Cardiac muscle cell (in vitro differentiated cells and primary cell): ENCODE measurements at regions not wholly inside any gene's neighbourhood (a gene's known extent, or its start where the extent isn't known, plus 50 kb on each side); places are given as distances from the start of the nearest gene placed in this dataset.

ENCODE experiments used
- DNase-seq, 2 donors: peaks; one replicate each; pipeline versions ENCODE4 v3.0.0 to v3.0.0-alpha.2; 2010 to 2017; ENCODE audit warnings: low read depth in 1 of 2, low spot score in 1 of 2
- H3K27ac ChIP-seq: fragments of 200-600 bp; sonication (generic); 2 replicates; pipeline ENCODE4 v1.5.1; 2016
- H3K27me3 ChIP-seq: fragments of 200-600 bp; sonication (generic); 2 replicates; pipeline ENCODE4 v1.6.0; 2016; ENCODE audit warnings: control low read depth
- H3K36me3 ChIP-seq: fragments of 200-600 bp; sonication (generic); 2 replicates; pipeline ENCODE4 v1.5.1; 2016; ENCODE audit warnings: control low read depth
- H3K4me1 ChIP-seq: fragments of 200-600 bp; sonication (generic); 2 replicates; pipeline ENCODE4 v1.8.1; 2017; ENCODE audit warnings: low read depth, mild to moderate bottlenecking, mixed run types
- H3K4me3 ChIP-seq: fragments of 200-600 bp; sonication (generic); 2 replicates; pipeline ENCODE4 v1.5.1; 2016; ENCODE audit warnings: mild to moderate bottlenecking
- H3K9me3 ChIP-seq: fragments of 200-600 bp; sonication (generic); 2 replicates; pipeline ENCODE4 v1.5.1; 2017; ENCODE audit warnings: low read depth, mild to moderate bottlenecking, control low read depth
- TF ChIP-seq, protein P1 (sequence below): IDR thresholded peaks from 2 replicates; pipeline ENCODE4 v1.5.1; 2012; ENCODE audit warnings: low read depth, mild to moderate bottlenecking, low read length

DNA sequence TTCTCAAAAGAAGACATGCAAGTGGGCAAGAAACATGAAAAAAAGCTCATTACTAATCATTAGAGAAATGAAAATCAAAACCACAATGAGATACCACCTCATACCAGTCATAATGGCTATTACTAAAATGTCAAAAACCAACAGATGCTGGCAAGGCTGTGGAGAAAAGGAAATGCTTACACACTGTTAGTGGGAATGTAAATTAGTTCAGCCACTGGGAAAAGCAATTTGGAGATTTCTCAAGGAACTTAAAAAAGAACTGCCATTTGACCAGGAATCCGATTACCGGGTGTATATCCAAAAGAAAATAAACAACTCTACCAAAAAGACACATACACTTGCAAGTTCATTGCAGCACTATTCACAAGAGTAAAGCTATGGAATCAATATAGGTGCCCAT, 595.4 kb upstream of the RIOK2 start:
- no peak overlapping the region for H3K4me3 ChIP-seq
- TF ChIP-seq, protein P1, sequence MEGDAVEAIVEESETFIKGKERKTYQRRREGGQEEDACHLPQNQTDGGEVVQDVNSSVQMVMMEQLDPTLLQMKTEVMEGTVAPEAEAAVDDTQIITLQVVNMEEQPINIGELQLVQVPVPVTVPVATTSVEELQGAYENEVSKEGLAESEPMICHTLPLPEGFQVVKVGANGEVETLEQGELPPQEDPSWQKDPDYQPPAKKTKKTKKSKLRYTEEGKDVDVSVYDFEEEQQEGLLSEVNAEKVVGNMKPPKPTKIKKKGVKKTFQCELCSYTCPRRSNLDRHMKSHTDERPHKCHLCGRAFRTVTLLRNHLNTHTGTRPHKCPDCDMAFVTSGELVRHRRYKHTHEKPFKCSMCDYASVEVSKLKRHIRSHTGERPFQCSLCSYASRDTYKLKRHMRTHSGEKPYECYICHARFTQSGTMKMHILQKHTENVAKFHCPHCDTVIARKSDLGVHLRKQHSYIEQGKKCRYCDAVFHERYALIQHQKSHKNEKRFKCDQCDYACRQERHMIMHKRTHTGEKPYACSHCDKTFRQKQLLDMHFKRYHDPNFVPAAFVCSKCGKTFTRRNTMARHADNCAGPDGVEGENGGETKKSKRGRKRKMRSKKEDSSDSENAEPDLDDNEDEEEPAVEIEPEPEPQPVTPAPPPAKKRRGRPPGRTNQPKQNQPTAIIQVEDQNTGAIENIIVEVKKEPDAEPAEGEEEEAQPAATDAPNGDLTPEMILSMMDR: no peak
- no peak for DNase-seq
- no peak overlapping the region for H3K27ac ChIP-seq
- H3K36me3 ChIP-seq: no peaks in the 10 kb centered on the region
- no peaks in the 10 kb centered on the region for H3K27me3 ChIP-seq
- H3K4me1 ChIP-seq: no peaks in the 10 kb centered on the region
- H3K9me3 ChIP-seq: no peaks in the 10 kb centered on the region

DNA sequence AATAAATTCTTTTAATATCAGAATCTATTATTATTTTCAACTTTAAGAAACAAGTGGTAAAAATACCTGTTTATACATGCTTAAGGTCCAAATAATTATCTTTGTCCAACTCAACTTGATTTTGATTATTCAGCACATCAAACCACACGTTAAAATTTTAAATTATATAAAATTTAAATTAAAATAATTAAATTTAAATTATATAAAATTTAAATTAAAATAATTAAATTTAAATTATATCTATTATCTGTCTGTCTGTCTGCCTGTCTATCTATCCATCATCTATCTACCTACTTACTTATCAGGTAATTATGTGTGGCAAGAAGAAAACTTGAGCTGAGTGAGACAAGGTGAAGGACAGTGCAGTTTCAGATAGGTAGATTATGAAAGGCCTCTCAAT, 605.3 kb upstream of the RIOK2 start:
- TF ChIP-seq, protein P1: no peak
- no peaks in the 10 kb centered on the region for H3K9me3 ChIP-seq
- H3K4me1 ChIP-seq: no peaks in the 10 kb centered on the region
- H3K27me3 ChIP-seq: no peaks in the 10 kb centered on the region
- H3K27ac ChIP-seq: no peak overlapping the region
- H3K36me3 ChIP-seq: no peaks in the 10 kb centered on the region
- no peak overlapping the region for H3K4me3 ChIP-seq
- no peak for DNase-seq

GRCh38 chr5:97797994-97798451, 615.0 kb upstream of the RIOK2 start:
- H3K27ac ChIP-seq: no peak overlapping the region
- H3K9me3 ChIP-seq: no peaks in the 10 kb centered on the region
- H3K36me3 ChIP-seq: no peaks in the 10 kb centered on the region
- no peaks in the 10 kb centered on the region for H3K4me1 ChIP-seq
- no peak overlapping the region for H3K4me3 ChIP-seq
- TF ChIP-seq, protein P1: no peak
- no peaks in the 10 kb centered on the region for H3K27me3 ChIP-seq
- DNase-seq: peak in 1 of 2 donors; percentile 51

DNA sequence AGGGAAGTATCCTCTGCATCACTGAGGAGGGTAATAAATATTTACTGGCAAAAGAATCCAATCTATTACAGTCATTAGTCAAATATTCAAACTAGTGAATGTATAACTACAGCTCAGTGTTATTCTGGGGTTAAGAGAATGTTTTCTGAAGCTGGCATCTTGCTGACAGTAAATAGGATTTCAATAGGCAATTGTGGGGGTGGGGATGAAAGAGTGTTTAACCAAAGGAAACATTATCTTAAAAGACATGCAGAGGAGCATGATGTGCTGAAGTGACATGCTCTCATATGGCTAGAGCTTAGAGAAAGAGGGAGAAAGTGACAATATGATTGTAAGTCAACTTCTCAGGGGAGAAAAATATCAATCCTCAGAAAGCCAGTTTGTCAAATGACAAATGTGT, 618.4 kb upstream of the RIOK2 start:
- no peaks in the 10 kb centered on the region for H3K4me1 ChIP-seq
- no peak overlapping the region for H3K4me3 ChIP-seq
- H3K27me3 ChIP-seq: no peaks in the 10 kb centered on the region
- no peaks in the 10 kb centered on the region for H3K36me3 ChIP-seq
- no peak overlapping the region for H3K27ac ChIP-seq
- no peaks in the 10 kb centered on the region for H3K9me3 ChIP-seq
- TF ChIP-seq, protein P1: no peak
- DNase-seq: no peak

- DNase-seq: no peak
- Histone ChIP-seq H3K4me1 (no peaks in the 10 kb centered on the region), H3K36me3 (no peaks in the 10 kb centered on the region), H3K27ac (no peak overlapping the region), H3K9me3 (no peaks in the 10 kb centered on the region), H3K27me3 (no peaks in the 10 kb centered on the region), H3K4me3 (no peak overlapping the region)
- TF ChIP-seq, protein P1: no peak
Measured at GRCh38 chr5:97820138-97820537, 637.1 kb upstream of the RIOK2 start.
